Transverse colon (tissue), 4 donors: ENCODE measurements at regions not wholly inside any gene's neighbourhood (a gene's known extent, or its start where the extent isn't known, plus 50 kb on each side); places are given as distances from the start of the nearest gene placed in this dataset.

Source experiments
- CTCF ChIP-seq, 5 experiments: fragments of 200-600 bp in 3 of 5; fragments of 450-650 bp in 2 of 5; sonication (generic) in 3 of 5; IDR thresholded peaks; 1 replicate in 2 of 5; 2 replicates in 3 of 5; pipeline ENCODE4 v1.5.1; 2016 to 2017; ENCODE audit warnings: antibody characterized with exemption in 5 of 5, inconsistent platforms in 3 of 5, mild to moderate bottlenecking in 2 of 5, moderate library complexity in 1 of 5
- EP300 ChIP-seq: sonication (generic); formaldehyde crosslinking; IDR thresholded peaks from one replicate; pipeline ENCODE4 v1.6.1; 2017; ENCODE audit warnings: antibody characterized with exemption, low read depth
- POLR2A ChIP-seq: fragments of 450-650 bp; IDR thresholded peaks from one replicate; pipeline ENCODE4 v1.6.1; 2016; ENCODE audit warnings: antibody characterized with exemption, mild to moderate bottlenecking, moderate library complexity
- POLR2AphosphoS5 ChIP-seq, 3 donors: sonication (generic); formaldehyde crosslinking; IDR thresholded peaks; one replicate each; pipeline ENCODE4 v1.6.1; 2016; ENCODE audit warnings: antibody characterized with exemption in 3 of 3

GRCh38 chr5:114305402-114306207 lies 56.3 kb upstream of the KCNN2 start:
- peak in 1 of 5 experiments; percentile 9 for TF ChIP-seq CTCF (IDR thresholded peaks at IDR 0.05)
- no peak for TF ChIP-seq EP300
- no peak for TF ChIP-seq POLR2A
- no peak for TF ChIP-seq POLR2AphosphoS5 (IDR thresholded peaks at IDR 0.05)
